ENCODE measurements at regions not wholly inside any gene's neighbourhood (a gene's known extent, or its start where the extent isn't known, plus 50 kb on each side); places are given as distances from the start of the nearest gene placed in this dataset.

DNA sequence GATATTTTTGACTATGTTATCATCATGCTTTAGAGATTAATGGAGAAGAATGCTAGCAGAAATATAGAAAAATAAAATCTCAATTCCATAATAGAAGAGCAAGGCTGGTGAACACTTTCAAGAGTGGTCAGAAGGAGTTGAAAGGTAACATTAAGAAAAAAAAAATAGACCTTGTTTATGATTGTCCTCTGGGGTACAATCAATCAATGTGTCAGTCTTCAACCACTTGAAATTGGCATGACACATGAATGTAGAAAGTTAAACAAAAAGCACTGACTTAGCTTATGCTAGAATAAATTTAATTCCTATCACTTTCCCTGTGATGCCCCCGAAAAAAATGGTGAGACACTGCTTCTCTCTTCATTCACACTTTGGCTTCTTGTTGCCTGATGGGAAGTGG lies 750.3 kb upstream of the ADGRL2 start:
- no peak overlapping the region for H3K4me3 ChIP-seq (ENCODE audit: low read depth, low read length)
- TF ChIP-seq, protein P1, sequence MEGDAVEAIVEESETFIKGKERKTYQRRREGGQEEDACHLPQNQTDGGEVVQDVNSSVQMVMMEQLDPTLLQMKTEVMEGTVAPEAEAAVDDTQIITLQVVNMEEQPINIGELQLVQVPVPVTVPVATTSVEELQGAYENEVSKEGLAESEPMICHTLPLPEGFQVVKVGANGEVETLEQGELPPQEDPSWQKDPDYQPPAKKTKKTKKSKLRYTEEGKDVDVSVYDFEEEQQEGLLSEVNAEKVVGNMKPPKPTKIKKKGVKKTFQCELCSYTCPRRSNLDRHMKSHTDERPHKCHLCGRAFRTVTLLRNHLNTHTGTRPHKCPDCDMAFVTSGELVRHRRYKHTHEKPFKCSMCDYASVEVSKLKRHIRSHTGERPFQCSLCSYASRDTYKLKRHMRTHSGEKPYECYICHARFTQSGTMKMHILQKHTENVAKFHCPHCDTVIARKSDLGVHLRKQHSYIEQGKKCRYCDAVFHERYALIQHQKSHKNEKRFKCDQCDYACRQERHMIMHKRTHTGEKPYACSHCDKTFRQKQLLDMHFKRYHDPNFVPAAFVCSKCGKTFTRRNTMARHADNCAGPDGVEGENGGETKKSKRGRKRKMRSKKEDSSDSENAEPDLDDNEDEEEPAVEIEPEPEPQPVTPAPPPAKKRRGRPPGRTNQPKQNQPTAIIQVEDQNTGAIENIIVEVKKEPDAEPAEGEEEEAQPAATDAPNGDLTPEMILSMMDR (IDR thresholded peaks at IDR 0.05; ENCODE audit: borderline replicate concordance, insufficient read depth, low read depth, low read length): no peak

DNA sequence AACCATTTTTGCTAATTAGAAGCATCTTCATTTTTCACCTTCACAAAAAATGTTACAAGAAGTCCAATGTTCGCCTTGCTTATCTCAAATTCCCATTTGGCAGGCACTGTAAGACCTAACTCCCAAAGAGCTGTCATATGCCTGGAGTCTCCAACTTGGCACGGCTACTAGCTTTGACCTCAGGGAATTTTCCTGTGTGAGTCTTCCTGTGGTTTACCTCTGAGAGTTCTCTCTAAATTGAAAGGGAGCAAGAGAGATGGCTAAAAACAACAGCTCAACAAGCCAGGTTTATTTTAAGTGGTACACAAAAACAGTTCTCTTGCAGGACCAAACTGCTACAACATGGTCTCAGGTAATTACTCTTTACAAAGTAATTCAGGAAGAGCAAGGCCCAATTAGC lies 756.0 kb upstream of the ADGRL2 start:
- TF ChIP-seq, protein P1 (IDR thresholded peaks at IDR 0.05; ENCODE audit: borderline replicate concordance, insufficient read depth, low read depth, low read length): no peak
- H3K4me3 ChIP-seq (ENCODE audit: low read depth, low read length): no peak overlapping the region

DNA sequence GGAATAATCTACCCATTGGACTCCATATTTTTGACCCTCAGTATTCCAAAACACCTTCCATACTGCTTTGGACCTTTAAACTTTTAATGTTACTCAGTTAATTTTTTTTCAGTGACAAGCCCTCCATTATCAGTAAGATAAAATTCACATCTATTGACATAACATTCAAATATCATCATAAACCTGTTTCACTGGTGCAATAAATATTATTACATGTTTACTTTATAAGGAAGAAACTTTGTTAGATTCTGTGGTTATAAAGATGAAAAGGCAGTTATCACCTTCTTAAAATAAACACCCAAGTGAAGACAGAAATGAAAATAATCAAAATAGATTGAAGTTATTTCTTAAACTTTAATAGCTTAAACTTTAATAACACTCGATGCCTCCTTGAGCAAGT lies 758.5 kb upstream of the ADGRL2 start:
- no peak overlapping the region for H3K4me3 ChIP-seq (ENCODE audit: low read depth, low read length)
- TF ChIP-seq, protein P1 (IDR thresholded peaks at IDR 0.05; ENCODE audit: borderline replicate concordance, insufficient read depth, low read depth, low read length): no peak

DNA sequence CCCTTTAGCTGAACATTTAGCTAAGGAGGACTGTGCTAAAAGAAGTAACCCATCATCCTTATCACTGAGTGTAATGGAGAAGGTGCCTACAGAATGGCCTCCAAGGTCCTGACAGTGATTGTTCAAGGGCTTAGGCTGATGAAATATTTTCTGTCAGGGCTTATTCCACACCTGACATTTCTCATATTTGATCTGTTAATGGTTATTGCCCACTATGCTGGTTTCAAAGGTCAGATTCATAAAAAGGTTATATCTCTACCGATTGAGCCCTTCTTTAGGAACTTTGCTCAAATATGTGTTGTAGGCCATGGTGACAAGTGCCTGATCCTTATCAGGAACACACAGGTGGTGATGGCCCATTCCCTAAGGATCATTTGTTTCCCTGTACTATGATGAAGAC lies 766.4 kb upstream of the ADGRL2 start:
- H3K4me3 ChIP-seq (ENCODE audit: low read depth, low read length): no peak overlapping the region
- TF ChIP-seq, protein P1 (IDR thresholded peaks at IDR 0.05; ENCODE audit: borderline replicate concordance, insufficient read depth, low read depth, low read length): no peak

DNA sequence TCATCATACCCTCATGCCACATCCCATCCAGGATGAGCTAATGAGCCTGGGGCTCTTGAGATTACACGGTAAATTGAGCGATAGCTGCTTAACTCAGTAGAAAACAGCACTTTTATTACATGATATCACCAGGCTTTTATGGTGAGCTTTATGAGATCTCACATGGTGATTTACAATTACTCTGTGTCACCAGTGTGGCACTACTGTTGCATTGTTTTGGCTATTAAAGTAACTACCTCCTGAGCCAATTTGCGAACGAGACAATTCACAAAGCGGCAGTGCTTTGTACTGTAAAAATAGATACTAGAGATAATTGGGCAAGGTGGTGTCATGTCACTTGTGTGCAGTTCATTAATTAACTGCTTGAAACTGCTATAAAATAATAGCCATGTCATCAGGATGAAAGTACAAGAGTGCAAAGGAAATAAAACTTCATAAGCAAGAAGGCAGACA lies 767.7 kb upstream of the ADGRL2 start:
- TF ChIP-seq, protein P1 (IDR thresholded peaks at IDR 0.05; ENCODE audit: borderline replicate concordance, insufficient read depth, low read depth, low read length): no peak
- H3K4me3 ChIP-seq (ENCODE audit: low read depth, low read length): no peak overlapping the region

DNA sequence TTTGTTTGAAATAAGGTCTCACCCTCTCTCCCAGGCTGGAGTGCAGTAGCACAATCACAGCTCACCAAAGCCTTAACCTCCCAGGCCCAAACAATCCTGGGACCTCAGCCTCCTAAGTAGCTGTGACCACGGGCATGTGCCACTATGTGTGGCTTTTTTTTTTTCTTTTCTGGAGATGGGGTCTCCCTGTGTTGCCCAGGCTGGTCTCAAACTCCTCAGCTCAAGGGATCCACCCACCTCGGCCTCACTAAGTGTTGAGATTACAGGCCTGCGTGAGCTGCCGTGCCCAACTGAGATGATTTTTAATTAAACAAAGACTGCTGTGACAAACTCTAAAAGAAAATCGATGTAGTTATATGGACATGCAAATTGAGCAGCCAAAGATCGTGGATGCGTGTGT lies 768.4 kb upstream of the ADGRL2 start:
- H3K4me3 ChIP-seq (ENCODE audit: low read depth, low read length): no peak overlapping the region
- TF ChIP-seq, protein P1 (IDR thresholded peaks at IDR 0.05; ENCODE audit: borderline replicate concordance, insufficient read depth, low read depth, low read length): no peak

DNA sequence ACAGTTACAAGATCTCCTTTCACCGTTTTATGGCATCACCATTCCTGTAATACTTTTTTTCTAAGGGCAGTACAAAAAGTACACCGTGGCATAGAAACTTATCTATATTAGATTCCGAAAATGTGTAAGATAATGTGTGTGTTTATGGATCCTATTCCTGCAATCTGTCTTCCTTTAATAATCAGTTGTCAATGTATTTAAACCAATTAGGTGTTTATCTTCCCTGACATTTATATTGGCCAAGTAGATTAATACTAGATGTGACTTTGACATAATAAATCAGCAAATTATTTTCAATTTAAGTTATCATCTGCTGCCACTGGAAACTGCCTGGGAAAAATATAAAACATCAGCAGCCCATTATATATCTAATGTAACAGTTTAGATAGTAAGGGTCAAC lies 770.3 kb upstream of the ADGRL2 start:
- H3K4me3 ChIP-seq (ENCODE audit: low read depth, low read length): no peak overlapping the region
- TF ChIP-seq, protein P1 (IDR thresholded peaks at IDR 0.05; ENCODE audit: borderline replicate concordance, insufficient read depth, low read depth, low read length): no peak

All from GM12875 (cell line).